GM19372 (cell line): ENCODE measurements at regions not wholly inside any gene's neighbourhood (a gene's known extent, or its start where the extent isn't known, plus 50 kb on each side); places are given as distances from the start of the nearest gene placed in this dataset.
"Not testable (repeated sequence)": the region's sequence is repeated elsewhere in the genome, so short reads cannot be mapped to it uniquely, and the experiment has no call there.

Experiments used
- ATAC-seq: cut with Tn5 transposase; IDR thresholded peaks from one replicate; pipeline ENCODE4 v1.9.1; 2021; ENCODE audit warnings: mild to moderate bottlenecking, low read depth, moderate library complexity; ENCODE audit not compliant: unreplicated experiment

- ATAC-seq: not testable (repeated sequence)
Measured at GRCh38 chr11:100409267-100409666, 277.8 kb upstream of the ARHGAP42 start.

GRCh38 chr11:100419518-100419917 lies 267.6 kb upstream of the ARHGAP42 start:
- no peak for ATAC-seq

GRCh38 chr11:100434821-100435641 lies 252.1 kb upstream of the ARHGAP42 start:
- no peak for ATAC-seq

GRCh38 chr11:100438376-100438775 lies 248.7 kb upstream of the ARHGAP42 start:
- ATAC-seq: no peak

GRCh38 chr11:100441086-100441485 lies 246.0 kb upstream of the ARHGAP42 start:
- no peak for ATAC-seq

- ATAC-seq: no peak
Measured at GRCh38 chr11:100442017-100442416, 245.1 kb upstream of the ARHGAP42 start.

- no peak for ATAC-seq
Measured at GRCh38 chr11:100445231-100445735, 241.8 kb upstream of the ARHGAP42 start.

- not testable (repeated sequence) for ATAC-seq
Measured at GRCh38 chr11:100451801-100452460, 235.2 kb upstream of the ARHGAP42 start.

- ATAC-seq: no peak
Measured at GRCh38 chr11:100459811-100460210, 227.3 kb upstream of the ARHGAP42 start.

GRCh38 chr11:100460426-100460825 lies 226.7 kb upstream of the ARHGAP42 start:
- ATAC-seq: no peak

- no peak for ATAC-seq
Measured at GRCh38 chr11:100467821-100468508, 219.1 kb upstream of the ARHGAP42 start.

- no peak for ATAC-seq
Measured at GRCh38 chr11:100469835-100470234, 217.3 kb upstream of the ARHGAP42 start.

- ATAC-seq: no peak
Measured at GRCh38 chr11:100472727-100473389, 214.2 kb upstream of the ARHGAP42 start.

- no peak for ATAC-seq
Measured at GRCh38 chr11:100473390-100473740, 213.7 kb upstream of the ARHGAP42 start.

- no peak for ATAC-seq
Measured at GRCh38 chr11:100484948-100485347, 202.1 kb upstream of the ARHGAP42 start.

GRCh38 chr11:100498780-100499179 lies 188.3 kb upstream of the ARHGAP42 start:
- ATAC-seq: no peak

- no peak for ATAC-seq
Measured at GRCh38 chr11:100501450-100501849, 185.6 kb upstream of the ARHGAP42 start.

- no peak for ATAC-seq
Measured at GRCh38 chr11:100512475-100512874, 174.6 kb upstream of the ARHGAP42 start.

- no peak for ATAC-seq
Measured at GRCh38 chr11:100515087-100515486, 172.0 kb upstream of the ARHGAP42 start.

GRCh38 chr11:100525197-100525596 lies 161.9 kb upstream of the ARHGAP42 start:
- no peak for ATAC-seq

GRCh38 chr11:100525635-100526034 lies 161.5 kb upstream of the ARHGAP42 start:
- no peak for ATAC-seq
